ENCODE measurements at regions not wholly inside any gene's neighbourhood (a gene's known extent, or its start where the extent isn't known, plus 50 kb on each side); places are given as distances from the start of the nearest gene placed in this dataset.

- Histone ChIP-seq H3K36me3 (no peaks in the 10 kb centered on the region), H3K4me3 (no peak overlapping the region), H3K27ac (no peak overlapping the region), H3K9me3 (replicated peaks) (no peaks in the 10 kb centered on the region), H3K4me1 (replicated peaks) (no peaks in the 10 kb centered on the region), H3K27me3 (replicated peaks) (no peaks in the 10 kb centered on the region)
- DNase-seq (ENCODE audit: low read depth in 1 of 2, low spot score in 2 of 2): no peak
These were observed 151.8 kb downstream of the B3GNT2 start for GRCh38 chr2:62347563-62348270.

- H3K27me3 ChIP-seq (replicated peaks): no peaks in the 10 kb centered on the region
- no peak overlapping the region for H3K4me3 ChIP-seq
- no peak overlapping the region for H3K27ac ChIP-seq
- no peaks in the 10 kb centered on the region for H3K9me3 ChIP-seq (replicated peaks)
- DNase-seq (ENCODE audit: low read depth in 1 of 2, low spot score in 2 of 2): no peak
- H3K4me1 ChIP-seq (replicated peaks): no peaks in the 10 kb centered on the region
- H3K36me3 ChIP-seq: no peaks in the 10 kb centered on the region
These were observed 148.6 kb downstream of the B3GNT2 start for GRCh38 chr2:62344472-62344871.

GRCh38 chr2:62343636-62344337 lies 147.9 kb downstream of the B3GNT2 start:
- H3K27ac ChIP-seq: no peak overlapping the region

GRCh38 chr2:62343206-62343605 lies 147.3 kb downstream of the B3GNT2 start:
- no peak for DNase-seq (ENCODE audit: low read depth in 1 of 2, low spot score in 2 of 2)
- H3K36me3 ChIP-seq: no peaks in the 10 kb centered on the region
- no peaks in the 10 kb centered on the region for H3K4me1 ChIP-seq (replicated peaks)
- no peak overlapping the region for H3K4me3 ChIP-seq
- no peaks in the 10 kb centered on the region for H3K9me3 ChIP-seq (replicated peaks)
- no peak overlapping the region for H3K27ac ChIP-seq
- H3K27me3 ChIP-seq (replicated peaks): no peaks in the 10 kb centered on the region

More at GRCh38 chr2:62343636-62344337, 147.9 kb downstream of the B3GNT2 start:
- no peak for DNase-seq (ENCODE audit: low read depth in 1 of 2, low spot score in 2 of 2)
- Histone ChIP-seq H3K4me3 (no peak overlapping the region), H3K36me3 (no peaks in the 10 kb centered on the region), H3K9me3 (replicated peaks) (no peaks in the 10 kb centered on the region), H3K4me1 (replicated peaks) (no peaks in the 10 kb centered on the region), H3K27me3 (replicated peaks) (no peaks in the 10 kb centered on the region)

- no peak for DNase-seq (ENCODE audit: low read depth in 1 of 2, low spot score in 2 of 2)
- H3K27ac ChIP-seq: no peak overlapping the region
- no peaks in the 10 kb centered on the region for H3K36me3 ChIP-seq
- no peaks in the 10 kb centered on the region for H3K9me3 ChIP-seq (replicated peaks)
- no peak overlapping the region for H3K4me3 ChIP-seq
- no peaks in the 10 kb centered on the region for H3K27me3 ChIP-seq (replicated peaks)
- H3K4me1 ChIP-seq (replicated peaks): no peaks in the 10 kb centered on the region
These were observed 145.1 kb downstream of the B3GNT2 start for GRCh38 chr2:62340994-62341484.

- no peaks in the 10 kb centered on the region for H3K36me3 ChIP-seq
These were observed 143.9 kb downstream of the B3GNT2 start for GRCh38 chr2:62339837-62340236.

GRCh38 chr2:62339413-62339812 lies 143.5 kb downstream of the B3GNT2 start:
- Histone ChIP-seq H3K4me1 (replicated peaks) (no peaks in the 10 kb centered on the region), H3K9me3 (replicated peaks) (no peaks in the 10 kb centered on the region), H3K36me3 (no peaks in the 10 kb centered on the region), H3K27me3 (replicated peaks) (no peaks in the 10 kb centered on the region), H3K4me3 (no peak overlapping the region), H3K27ac (no peak overlapping the region)
- no peak for DNase-seq (ENCODE audit: low read depth in 1 of 2, low spot score in 2 of 2)

More at GRCh38 chr2:62339837-62340236, 143.9 kb downstream of the B3GNT2 start:
- Histone ChIP-seq H3K9me3 (replicated peaks) (no peaks in the 10 kb centered on the region), H3K27ac (no peak overlapping the region), H3K27me3 (replicated peaks) (no peaks in the 10 kb centered on the region), H3K4me3 (no peak overlapping the region), H3K4me1 (replicated peaks) (no peaks in the 10 kb centered on the region)
- no peak for DNase-seq (ENCODE audit: low read depth in 1 of 2, low spot score in 2 of 2)

- Histone ChIP-seq H3K4me3 (no peak overlapping the region), H3K27me3 (replicated peaks) (no peaks in the 10 kb centered on the region), H3K4me1 (replicated peaks) (no peaks in the 10 kb centered on the region), H3K36me3 (no peaks in the 10 kb centered on the region), H3K9me3 (replicated peaks) (no peaks in the 10 kb centered on the region), H3K27ac (no peak overlapping the region)
- DNase-seq (ENCODE audit: low read depth in 1 of 2, low spot score in 2 of 2): no peak
These were observed 142.2 kb downstream of the B3GNT2 start for GRCh38 chr2:62338111-62338510.

- no peaks in the 10 kb centered on the region for H3K9me3 ChIP-seq (replicated peaks)
- H3K4me3 ChIP-seq: no peak overlapping the region
- H3K4me1 ChIP-seq (replicated peaks): no peaks in the 10 kb centered on the region
- no peak overlapping the region for H3K27ac ChIP-seq
- no peaks in the 10 kb centered on the region for H3K27me3 ChIP-seq (replicated peaks)
- DNase-seq (ENCODE audit: low read depth in 1 of 2, low spot score in 2 of 2): no peak
- no peaks in the 10 kb centered on the region for H3K36me3 ChIP-seq
These were observed 141.5 kb downstream of the B3GNT2 start for GRCh38 chr2:62337403-62337802.

- H3K27me3 ChIP-seq (replicated peaks): no peaks in the 10 kb centered on the region
These were observed 139.7 kb downstream of the B3GNT2 start for GRCh38 chr2:62335612-62336011.

GRCh38 chr2:62334440-62335058 lies 138.6 kb downstream of the B3GNT2 start:
- Histone ChIP-seq H3K36me3 (no peaks in the 10 kb centered on the region), H3K4me1 (replicated peaks) (no peaks in the 10 kb centered on the region), H3K27me3 (replicated peaks) (no peaks in the 10 kb centered on the region), H3K27ac (no peak overlapping the region), H3K4me3 (no peak overlapping the region), H3K9me3 (replicated peaks) (no peaks in the 10 kb centered on the region)
- DNase-seq (ENCODE audit: low read depth in 1 of 2, low spot score in 2 of 2): no peak

More at GRCh38 chr2:62335612-62336011, 139.7 kb downstream of the B3GNT2 start:
- DNase-seq (ENCODE audit: low read depth in 1 of 2, low spot score in 2 of 2): no peak
- H3K4me3 ChIP-seq: no peak overlapping the region
- H3K27ac ChIP-seq: no peak overlapping the region
- H3K4me1 ChIP-seq (replicated peaks): no peaks in the 10 kb centered on the region
- H3K9me3 ChIP-seq (replicated peaks): no peaks in the 10 kb centered on the region
- H3K36me3 ChIP-seq: no peaks in the 10 kb centered on the region

- Histone ChIP-seq H3K4me3 (no peak overlapping the region), H3K27ac (no peak overlapping the region), H3K27me3 (replicated peaks) (no peaks in the 10 kb centered on the region), H3K4me1 (replicated peaks) (no peaks in the 10 kb centered on the region), H3K36me3 (no peaks in the 10 kb centered on the region), H3K9me3 (replicated peaks) (no peaks in the 10 kb centered on the region)
- DNase-seq (ENCODE audit: low read depth in 1 of 2, low spot score in 2 of 2): no peak
These were observed 138.1 kb downstream of the B3GNT2 start for GRCh38 chr2:62334009-62334408.

GRCh38 chr2:62330959-62331358 lies 135.0 kb downstream of the B3GNT2 start:
- no peak overlapping the region for H3K4me3 ChIP-seq
- no peaks in the 10 kb centered on the region for H3K36me3 ChIP-seq
- no peak for DNase-seq (ENCODE audit: low read depth in 1 of 2, low spot score in 2 of 2)
- no peak overlapping the region for H3K27ac ChIP-seq
- no peaks in the 10 kb centered on the region for H3K27me3 ChIP-seq (replicated peaks)
- no peaks in the 10 kb centered on the region for H3K9me3 ChIP-seq (replicated peaks)
- H3K4me1 ChIP-seq (replicated peaks): no peaks in the 10 kb centered on the region

GRCh38 chr2:62329797-62330196 lies 133.9 kb downstream of the B3GNT2 start:
- Histone ChIP-seq H3K4me3 (no peak overlapping the region), H3K27ac (no peak overlapping the region), H3K27me3 (replicated peaks) (no peaks in the 10 kb centered on the region), H3K36me3 (no peaks in the 10 kb centered on the region), H3K4me1 (replicated peaks) (no peaks in the 10 kb centered on the region), H3K9me3 (replicated peaks) (no peaks in the 10 kb centered on the region)
- no peak for DNase-seq (ENCODE audit: low read depth in 1 of 2, low spot score in 2 of 2)
